Stomach (tissue), 4 donors: ENCODE measurements at regions not wholly inside any gene's neighbourhood (a gene's known extent, or its start where the extent isn't known, plus 50 kb on each side); places are given as distances from the start of the nearest gene placed in this dataset.

Source experiments
- CTCF ChIP-seq, 7 experiments: fragments of 450-650 bp in 4 of 7; fragments of 200-600 bp in 3 of 7; sonication (generic) in 3 of 7; IDR thresholded peaks; one replicate each; pipeline ENCODE4 v1.5.1; 2016 to 2019; ENCODE audit warnings: antibody characterized with exemption in 7 of 7, control low read depth in 2 of 7, mild to moderate bottlenecking in 1 of 7
- EP300 ChIP-seq: sonication (generic); formaldehyde crosslinking; IDR thresholded peaks from one replicate; pipeline ENCODE4 v1.6.1; 2017; ENCODE audit warnings: antibody characterized with exemption
- POLR2A ChIP-seq, 4 donors: fragments of 450-650 bp; IDR thresholded peaks; one replicate each; pipeline ENCODE4 v1.6.1; 2016; ENCODE audit warnings: antibody characterized with exemption in 4 of 4, control low read depth in 2 of 4, mild to moderate bottlenecking in 1 of 4, moderate library complexity in 1 of 4
- POLR2AphosphoS5 ChIP-seq, 3 donors: sonication (generic); formaldehyde crosslinking; IDR thresholded peaks; one replicate each; pipeline ENCODE4 v1.6.1; 2016; ENCODE audit warnings: antibody characterized with exemption in 3 of 3

GRCh38 chr10:132994185-132994796, 51.9 kb upstream of the CFAP46 start:
- TF ChIP-seq CTCF (IDR thresholded peaks at IDR 0.05): no peak
- TF ChIP-seq POLR2A (IDR thresholded peaks at IDR 0.05): no peak
- no peak for TF ChIP-seq POLR2AphosphoS5 (IDR thresholded peaks at IDR 0.05)
- no peak for TF ChIP-seq EP300
